ENCODE measurements at regions not wholly inside any gene's neighbourhood (a gene's known extent, or its start where the extent isn't known, plus 50 kb on each side); places are given as distances from the start of the nearest gene placed in this dataset.

DNA sequence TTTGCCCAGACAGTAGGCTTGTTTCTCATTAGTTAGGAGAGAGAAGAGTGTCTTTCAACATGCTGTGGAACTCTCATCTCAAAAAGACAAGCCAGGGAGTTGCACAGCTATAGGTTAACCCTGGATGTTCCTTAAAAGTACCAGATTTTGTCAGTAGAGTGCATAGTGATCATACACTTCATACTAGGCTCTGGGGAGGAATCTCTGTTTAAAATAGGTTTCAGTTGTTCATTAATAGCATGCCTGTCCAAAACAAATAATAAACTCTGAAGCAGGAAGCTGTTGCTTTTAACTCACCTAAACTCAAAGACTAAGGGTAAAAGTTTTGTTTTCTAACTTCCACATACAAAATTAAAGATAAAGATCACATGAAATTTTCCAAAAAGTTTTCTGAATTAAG lies 1948.4 kb downstream of the C4orf33 start:
- POLR2A ChIA-PET: no interaction called here
- CTCF ChIA-PET: no interaction called here
- no peak for TF ChIP-seq ARNT (IDR thresholded peaks at IDR 0.05)
- TF ChIP-seq FOXM1 (IDR thresholded peaks at IDR 0.05; ENCODE audit: borderline replicate concordance): no peak
- no peak for TF ChIP-seq BHLHE40 (IDR thresholded peaks at IDR 0.05; ENCODE audit: borderline replicate concordance)
- no peak for TF ChIP-seq ZNF384 (IDR thresholded peaks at IDR 0.05)
- TF ChIP-seq SP1 (IDR thresholded peaks at IDR 0.05): no peak
- no peak for TF ChIP-seq FOXK2 (IDR thresholded peaks at IDR 0.05)
- no peak for TF ChIP-seq L3MBTL2 (conservative IDR thresholded peaks at IDR 0.05)
- TF ChIP-seq, protein P1, sequence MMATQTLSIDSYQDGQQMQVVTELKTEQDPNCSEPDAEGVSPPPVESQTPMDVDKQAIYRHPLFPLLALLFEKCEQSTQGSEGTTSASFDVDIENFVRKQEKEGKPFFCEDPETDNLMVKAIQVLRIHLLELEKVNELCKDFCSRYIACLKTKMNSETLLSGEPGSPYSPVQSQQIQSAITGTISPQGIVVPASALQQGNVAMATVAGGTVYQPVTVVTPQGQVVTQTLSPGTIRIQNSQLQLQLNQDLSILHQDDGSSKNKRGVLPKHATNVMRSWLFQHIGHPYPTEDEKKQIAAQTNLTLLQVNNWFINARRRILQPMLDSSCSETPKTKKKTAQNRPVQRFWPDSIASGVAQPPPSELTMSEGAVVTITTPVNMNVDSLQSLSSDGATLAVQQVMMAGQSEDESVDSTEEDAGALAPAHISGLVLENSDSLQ (IDR thresholded peaks at IDR 0.05): no peak
- DNase-seq (ENCODE audit: extremely low spot score): no peak

DNA sequence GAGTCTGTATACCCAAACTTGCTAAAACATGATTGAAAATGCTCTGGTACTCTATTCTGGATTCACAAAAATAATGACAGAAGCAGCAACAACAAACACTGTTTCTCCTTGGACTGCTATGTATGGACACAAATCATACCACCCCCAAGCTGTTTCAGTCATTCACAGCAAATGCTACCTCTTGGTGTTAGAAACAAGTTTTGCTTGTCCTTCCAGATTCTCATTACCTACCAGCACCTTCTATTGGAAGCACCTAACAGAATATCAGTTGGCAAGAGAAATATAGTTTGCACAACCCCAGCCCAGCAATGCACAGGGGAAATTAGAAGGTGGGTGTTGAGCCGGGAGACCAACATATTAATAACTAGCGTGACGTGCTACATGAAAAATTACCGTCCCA lies 1950.9 kb downstream of the C4orf33 start:
- POLR2A ChIA-PET: no interaction called here
- DNase-seq (ENCODE audit: extremely low spot score): no peak
- TF ChIP-seq TARDBP (IDR thresholded peaks at IDR 0.05): no peak
- TF ChIP-seq CTBP1 (IDR thresholded peaks at IDR 0.05; ENCODE audit: borderline replicate concordance): no peak
- TF ChIP-seq BHLHE40 (IDR thresholded peaks at IDR 0.05; ENCODE audit: borderline replicate concordance): no peak
- no peak for TF ChIP-seq SP1 (IDR thresholded peaks at IDR 0.05)
- TF ChIP-seq, protein P1 (IDR thresholded peaks at IDR 0.05): no peak
- TF ChIP-seq FOXA1 (IDR thresholded peaks at IDR 0.05): no peak
- TF ChIP-seq FOXM1 (IDR thresholded peaks at IDR 0.05; ENCODE audit: borderline replicate concordance): no peak
- CTCF ChIA-PET: no interaction called here

DNA sequence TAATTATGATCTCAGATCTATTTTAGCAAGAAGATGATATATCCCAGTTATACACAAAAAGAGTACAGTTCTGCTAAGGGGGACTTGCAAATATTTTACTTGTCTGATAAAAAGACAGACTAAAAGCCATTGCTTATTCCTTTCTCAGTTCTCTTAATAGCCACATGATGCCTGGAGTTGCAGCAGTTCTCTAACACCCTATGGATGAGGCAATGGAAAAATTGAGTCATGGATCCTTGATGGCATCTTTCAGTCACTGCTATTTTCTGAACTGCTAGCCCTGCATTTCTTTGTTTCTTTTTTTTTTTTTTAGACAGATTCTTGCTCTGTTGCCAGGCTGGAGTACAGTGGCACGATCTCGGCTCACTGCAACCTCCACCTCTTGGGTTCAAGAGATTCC lies 1956.7 kb downstream of the C4orf33 start:
- ChIA-PET POLR2A (no interaction called here), CTCF (no interaction called here)
- DNase-seq (ENCODE audit: extremely low spot score): no peak
- TF ChIP-seq FOXK2 (IDR thresholded peaks at IDR 0.05) (no peak), BHLHE40 (IDR thresholded peaks at IDR 0.05; ENCODE audit: borderline replicate concordance) (no peak), HDGF (IDR thresholded peaks at IDR 0.05; ENCODE audit: borderline replicate concordance) (no peak), ARNT (IDR thresholded peaks at IDR 0.05) (no peak), LEF1 (IDR thresholded peaks at IDR 0.05; ENCODE audit: borderline replicate concordance) (no peak), ZNF384 (IDR thresholded peaks at IDR 0.05) (no peak), SP1 (IDR thresholded peaks at IDR 0.05) (no peak), FOXA1 (IDR thresholded peaks at IDR 0.05) (no peak), L3MBTL2 (conservative IDR thresholded peaks at IDR 0.05) (no peak), CTBP1 (IDR thresholded peaks at IDR 0.05; ENCODE audit: borderline replicate concordance) (no peak), FOXM1 (IDR thresholded peaks at IDR 0.05; ENCODE audit: borderline replicate concordance) (no peak), TARDBP (IDR thresholded peaks at IDR 0.05) (no peak)
- TF ChIP-seq, protein P1 (IDR thresholded peaks at IDR 0.05): no peak

DNA sequence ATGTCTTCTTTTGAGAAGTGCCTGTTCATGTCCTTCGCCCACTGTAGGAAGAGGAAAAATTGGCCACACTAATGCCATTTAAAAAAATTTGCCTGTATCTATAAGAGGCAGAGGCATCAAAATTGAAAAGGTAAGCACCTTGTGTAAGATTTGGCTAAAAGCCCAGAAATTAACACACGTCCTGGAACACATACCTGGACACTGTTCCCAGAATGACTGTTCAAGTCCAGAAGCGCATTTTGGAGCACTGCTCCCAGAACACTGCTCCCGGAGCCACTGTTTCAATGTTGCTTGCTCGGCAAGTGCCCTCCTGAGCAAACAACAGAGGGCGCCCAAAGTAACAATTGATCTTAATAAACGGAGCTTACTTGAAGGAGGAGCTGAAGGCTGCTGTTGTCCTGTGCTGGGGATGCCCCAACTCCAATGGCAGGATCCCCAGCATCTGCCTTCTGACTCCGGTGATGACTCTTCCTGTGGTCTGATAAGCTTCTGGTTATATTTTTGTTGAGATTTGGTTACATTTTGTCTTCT lies 1958.6 kb downstream of the C4orf33 start:
- TF ChIP-seq HDGF (IDR thresholded peaks at IDR 0.05; ENCODE audit: borderline replicate concordance) (no peak), BHLHE40 (IDR thresholded peaks at IDR 0.05; ENCODE audit: borderline replicate concordance) (no peak), ARNT (IDR thresholded peaks at IDR 0.05) (no peak), ELF4 (IDR thresholded peaks at IDR 0.05) (no peak), LEF1 (IDR thresholded peaks at IDR 0.05; ENCODE audit: borderline replicate concordance) (no peak), SP1 (IDR thresholded peaks at IDR 0.05) (no peak), FOXA1 (IDR thresholded peaks at IDR 0.05) (no peak), CTBP1 (IDR thresholded peaks at IDR 0.05; ENCODE audit: borderline replicate concordance) (no peak), TARDBP (IDR thresholded peaks at IDR 0.05) (no peak), FOXM1 (IDR thresholded peaks at IDR 0.05; ENCODE audit: borderline replicate concordance) (no peak), NFRKB (IDR thresholded peaks at IDR 0.05) (no peak), SUZ12 (IDR thresholded peaks at IDR 0.05) (no peak), ZNF384 (IDR thresholded peaks at IDR 0.05) (no peak), L3MBTL2 (conservative IDR thresholded peaks at IDR 0.05) (no peak), FOXK2 (IDR thresholded peaks at IDR 0.05) (no peak)
- TF ChIP-seq, protein P1 (IDR thresholded peaks at IDR 0.05): no peak
- DNase-seq (ENCODE audit: extremely low spot score): no peak
- CTCF ChIA-PET: interaction anchor here (0.6 kb wide), 1 partner anchor 435 kb away, joined by 3 read pairs; no protein-coding TSS in a partner anchor
- POLR2A ChIA-PET: no interaction called here

DNA sequence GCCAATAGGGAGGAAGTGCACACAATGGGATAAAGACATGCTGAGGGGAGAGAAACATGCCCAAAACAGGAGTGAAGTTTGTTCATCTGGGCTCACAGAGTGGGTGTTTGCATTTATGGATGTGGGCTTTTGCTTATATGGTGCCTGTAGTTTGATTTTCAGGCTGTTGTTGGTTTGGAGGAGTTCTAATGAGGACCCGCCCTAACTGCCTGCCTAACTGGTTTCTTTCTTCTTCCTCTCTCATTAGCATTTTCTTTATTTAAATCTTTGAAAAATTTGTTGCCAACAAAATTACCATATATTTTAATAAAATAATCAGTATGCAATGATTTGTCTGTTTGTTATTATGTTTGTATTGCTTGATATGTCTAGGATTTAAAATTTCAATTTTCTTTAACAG lies 1965.8 kb downstream of the C4orf33 start:
- ChIA-PET POLR2A (no interaction called here), CTCF (no interaction called here)
- TF ChIP-seq BHLHE40 (IDR thresholded peaks at IDR 0.05; ENCODE audit: borderline replicate concordance) (no peak), HDGF (IDR thresholded peaks at IDR 0.05; ENCODE audit: borderline replicate concordance) (no peak), L3MBTL2 (conservative IDR thresholded peaks at IDR 0.05) (no peak), NFRKB (IDR thresholded peaks at IDR 0.05) (no peak)
- TF ChIP-seq, protein P1 (IDR thresholded peaks at IDR 0.05): no peak
- DNase-seq (ENCODE audit: extremely low spot score): no peak

Measured in HEK293T (cell line).